ENCODE measurements at regions not wholly inside any gene's neighbourhood (a gene's known extent, or its start where the extent isn't known, plus 50 kb on each side); places are given as distances from the start of the nearest gene placed in this dataset.

DNA sequence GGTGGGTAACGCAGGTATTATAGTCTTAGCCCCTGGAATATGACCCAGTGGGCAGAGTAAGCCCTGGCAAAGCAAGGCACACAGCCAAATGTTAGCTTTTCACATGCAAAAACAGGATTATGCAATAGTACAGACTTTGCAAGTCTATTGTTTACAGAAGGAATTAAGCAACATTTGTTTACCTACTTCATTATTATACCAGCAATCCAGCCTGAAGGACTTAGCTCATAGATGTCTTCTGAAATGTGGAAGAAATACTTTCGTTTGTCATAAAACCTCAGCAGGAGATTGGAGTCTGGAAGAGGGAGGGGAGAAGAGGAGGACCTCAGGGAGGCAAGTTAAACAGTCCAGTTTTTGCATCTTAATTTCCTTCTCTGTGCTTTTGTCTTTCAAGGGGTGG, 226.7 kb upstream of the CENPE start:
- Histone ChIP-seq H2AFZ (ENCODE audit: low read depth, low read length) (no peak overlapping the region), H3K79me2 (ENCODE audit: control insufficient read depth, insufficient read depth, low read length) (no peaks in the 10 kb centered on the region), H3K4me2 (ENCODE audit: insufficient read depth, low read length) (no peak overlapping the region), H3K9ac (ENCODE audit: insufficient read depth in 1 of 2, low read depth in 2 of 2, low read length in 2 of 2) (no peak overlapping the region), H3K9me1 (ENCODE audit: control insufficient read depth, insufficient read depth, low read length) (no peaks in the 10 kb centered on the region), H4K20me1 (replicated peaks; ENCODE audit: control insufficient read depth, insufficient read depth, low read length) (no peaks in the 10 kb centered on the region), H3K36me3 (ENCODE audit: control insufficient read depth, insufficient read depth, low read length) (no peaks in the 10 kb centered on the region), H3K27ac (ENCODE audit: extremely low read depth, low read depth, low read length) (no peak overlapping the region), H3K4me1 (replicated peaks in 1 of 2; ENCODE audit: control insufficient read depth in 2 of 2, insufficient read depth in 2 of 2, low read length in 2 of 2) (no peaks in the 10 kb centered on the region), H3K27me3 (ENCODE audit: control insufficient read depth in 2 of 2, insufficient read depth in 2 of 2, low read length in 2 of 2) (no peaks in the 10 kb centered on the region), H3K4me3 (no peak overlapping the region), H3K9me3 (replicated peaks; ENCODE audit: control insufficient read depth, insufficient read depth, low read depth, low read length) (no peaks in the 10 kb centered on the region)
- POLR2A ChIA-PET: no interaction called here
- intact Hi-C loops (cut with micrococcal nuclease): no loop called here
- no peak for DNase-seq (ENCODE audit: extremely low read depth in 1 of 4, low spot score in 3 of 4)
- TF ChIP-seq CEBPB (tag; IDR thresholded peaks at IDR 0.05) (peak; percentile 35), CEBPG (CRISPR knock-in tag; IDR thresholded peaks at IDR 0.05) (no peak), CEBPG (tag; conservative IDR thresholded peaks at IDR 0.05 in 1 of 2, IDR thresholded peaks at IDR 0.05 in 1 of 2) (peak; percentile 55 to 58; a peak in 2 of 4 replicates), BCOR (IDR thresholded peaks at IDR 0.05) (no peak)
- TF ChIP-seq, protein P1, sequence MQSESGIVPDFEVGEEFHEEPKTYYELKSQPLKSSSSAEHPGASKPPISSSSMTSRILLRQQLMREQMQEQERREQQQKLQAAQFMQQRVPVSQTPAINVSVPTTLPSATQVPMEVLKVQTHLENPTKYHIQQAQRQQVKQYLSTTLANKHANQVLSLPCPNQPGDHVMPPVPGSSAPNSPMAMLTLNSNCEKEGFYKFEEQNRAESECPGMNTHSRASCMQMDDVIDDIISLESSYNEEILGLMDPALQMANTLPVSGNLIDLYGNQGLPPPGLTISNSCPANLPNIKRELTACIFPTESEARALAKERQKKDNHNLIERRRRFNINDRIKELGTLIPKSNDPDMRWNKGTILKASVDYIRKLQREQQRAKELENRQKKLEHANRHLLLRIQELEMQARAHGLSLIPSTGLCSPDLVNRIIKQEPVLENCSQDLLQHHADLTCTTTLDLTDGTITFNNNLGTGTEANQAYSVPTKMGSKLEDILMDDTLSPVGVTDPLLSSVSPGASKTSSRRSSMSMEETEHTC (IDR thresholded peaks at IDR 0.05): no peak
- TF ChIP-seq, protein P2, sequence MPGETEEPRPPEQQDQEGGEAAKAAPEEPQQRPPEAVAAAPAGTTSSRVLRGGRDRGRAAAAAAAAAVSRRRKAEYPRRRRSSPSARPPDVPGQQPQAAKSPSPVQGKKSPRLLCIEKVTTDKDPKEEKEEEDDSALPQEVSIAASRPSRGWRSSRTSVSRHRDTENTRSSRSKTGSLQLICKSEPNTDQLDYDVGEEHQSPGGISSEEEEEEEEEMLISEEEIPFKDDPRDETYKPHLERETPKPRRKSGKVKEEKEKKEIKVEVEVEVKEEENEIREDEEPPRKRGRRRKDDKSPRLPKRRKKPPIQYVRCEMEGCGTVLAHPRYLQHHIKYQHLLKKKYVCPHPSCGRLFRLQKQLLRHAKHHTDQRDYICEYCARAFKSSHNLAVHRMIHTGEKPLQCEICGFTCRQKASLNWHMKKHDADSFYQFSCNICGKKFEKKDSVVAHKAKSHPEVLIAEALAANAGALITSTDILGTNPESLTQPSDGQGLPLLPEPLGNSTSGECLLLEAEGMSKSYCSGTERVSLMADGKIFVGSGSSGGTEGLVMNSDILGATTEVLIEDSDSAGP (CRISPR knock-in tag; IDR thresholded peaks at IDR 0.05): no peak
- in situ Hi-C loops (cut with MboI): no loop called here
- no peak for FAIRE-seq
- 0% methylated on average over 2 of the region's 2 CpGs for whole genome bisulfite sequencing (ENCODE audit: insufficient coverage, low coverage, missing lambda C conversion rate)
- ATAC-seq: no peak
- BruUV-seq (replicated peaks): no TSS peak
- CTCF ChIA-PET (ENCODE audit: low intra/inter-chr PET ratio): no interaction called here

Data from K562 (cell line).